ENCODE measurements at regions not wholly inside any gene's neighbourhood (a gene's known extent, or its start where the extent isn't known, plus 50 kb on each side); places are given as distances from the start of the nearest gene placed in this dataset.

- DNase-seq, result no peak
These were observed 254.9 kb upstream of the EGLN3 start for GRCh38 chr14:34205799-34206198.

DNA sequence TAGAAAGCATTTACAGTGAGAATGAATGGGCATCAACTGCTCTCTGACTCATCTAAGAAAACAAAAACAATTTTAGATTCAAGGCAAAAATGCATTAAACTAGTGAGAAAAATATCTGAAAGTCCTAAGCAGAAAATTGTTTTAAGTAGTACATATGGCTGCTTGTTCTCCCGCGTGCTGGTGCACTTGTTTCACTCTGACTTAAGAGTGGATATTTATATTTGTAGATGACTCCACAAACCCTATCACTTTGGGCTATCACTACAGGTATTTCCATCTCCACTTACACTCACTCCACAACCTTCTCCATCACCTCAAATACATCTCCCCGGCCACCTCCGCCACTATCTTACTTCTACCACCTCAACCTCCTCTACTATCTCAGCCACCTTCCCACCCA, 253.9 kb upstream of the EGLN3 start:
- DNase-seq, result no peak

DNA sequence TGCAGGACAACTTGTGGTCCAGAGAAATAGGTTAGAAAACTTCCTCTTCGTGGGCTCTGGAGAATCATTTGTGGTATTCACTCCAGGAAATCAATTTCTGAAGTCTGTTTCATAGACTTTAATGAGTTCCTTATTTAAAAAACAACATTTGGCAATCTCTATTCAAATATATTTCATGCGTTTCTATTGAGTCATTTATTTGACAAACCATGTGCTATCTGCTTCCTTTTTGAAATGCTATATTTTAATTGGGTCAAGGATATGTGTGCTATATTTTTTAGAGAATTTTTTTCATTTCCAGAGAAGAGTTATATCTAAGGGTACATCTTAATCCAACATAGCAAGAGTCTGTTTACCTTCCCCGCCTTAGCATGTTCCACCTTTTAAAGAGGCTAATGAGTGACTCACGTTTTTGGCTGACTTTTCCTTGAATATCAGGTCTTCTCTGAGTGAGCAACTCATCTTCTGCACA, 252.4 kb upstream of the EGLN3 start:
- DNase-seq, result no peak

GRCh38 chr14:34201909-34202637, 251.2 kb upstream of the EGLN3 start:
- DNase-seq, result no peak

- peak; percentile 51 for DNase-seq
These were observed 248.7 kb upstream of the EGLN3 start for GRCh38 chr14:34199585-34199984.

DNA sequence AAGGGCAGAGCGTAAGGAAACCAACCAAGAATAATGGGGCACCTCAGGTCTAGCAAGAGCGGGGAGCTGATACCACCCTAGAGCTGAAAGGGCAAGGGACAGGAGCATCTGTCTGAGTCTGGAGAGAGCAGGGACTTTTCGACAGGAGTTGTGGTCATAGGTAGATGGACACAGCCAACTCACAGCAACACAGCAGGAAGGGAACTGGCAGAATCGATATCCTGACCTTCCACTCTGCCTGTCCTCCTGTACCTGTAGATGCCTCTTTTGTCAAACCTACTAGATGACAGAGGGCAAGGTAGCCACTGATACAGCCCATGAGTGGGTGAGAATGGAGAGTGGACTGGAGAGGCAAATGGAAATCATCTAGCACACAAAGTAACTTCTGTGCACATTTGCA, 247.2 kb upstream of the EGLN3 start:
- DNase-seq, result no peak

GRCh38 chr14:34195964-34196363, 245.1 kb upstream of the EGLN3 start:
- no peak for DNase-seq

DNA sequence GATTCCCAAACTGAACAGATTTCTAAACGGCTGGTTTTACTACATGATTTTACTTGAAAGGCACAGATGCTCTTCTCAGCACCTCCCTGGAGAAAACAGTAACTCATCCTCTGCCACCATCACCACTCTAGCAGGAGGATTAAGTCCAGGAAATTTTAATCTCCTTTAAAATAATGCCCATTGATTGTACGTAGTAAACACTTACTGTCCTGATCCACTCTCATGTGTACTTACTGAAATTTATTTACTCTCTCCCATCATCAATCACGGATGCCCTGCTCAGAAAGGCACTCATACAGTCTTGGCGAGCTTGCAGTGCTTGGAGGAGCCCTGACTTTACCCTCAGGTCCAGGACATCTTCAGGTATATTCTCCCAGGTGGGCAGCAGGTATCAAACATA, 239.8 kb upstream of the EGLN3 start:
- DNase-seq, result no peak

GRCh38 chr14:34189866-34190265, 239.0 kb upstream of the EGLN3 start:
- no peak for DNase-seq

- DNase-seq, result no peak
These were observed 236.7 kb upstream of the EGLN3 start for GRCh38 chr14:34187519-34188044.

- DNase-seq, result no peak
These were observed 236.2 kb upstream of the EGLN3 start for GRCh38 chr14:34187061-34187460.

DNA sequence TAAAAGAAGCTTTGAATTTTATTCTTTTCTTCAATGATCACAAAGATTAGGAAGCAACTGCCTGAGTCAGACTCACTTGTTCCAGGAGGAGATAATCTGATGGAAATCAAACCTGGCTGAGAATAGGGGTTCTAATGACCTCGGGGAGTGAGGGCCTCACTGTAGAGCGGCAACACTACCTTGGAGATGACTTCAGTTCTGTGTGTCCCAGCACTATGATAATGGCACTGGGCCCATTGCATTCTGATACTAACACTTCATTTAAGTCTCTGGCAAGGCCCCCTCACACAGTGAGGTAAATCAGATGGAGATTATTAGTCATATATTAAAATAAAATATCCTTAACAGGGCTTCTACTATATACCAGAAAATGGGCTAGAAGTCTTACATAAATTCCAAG, 233.3 kb upstream of the EGLN3 start:
- DNase-seq, result no peak

GRCh38 chr14:34183478-34183877, 232.6 kb upstream of the EGLN3 start:
- no peak for DNase-seq

DNA sequence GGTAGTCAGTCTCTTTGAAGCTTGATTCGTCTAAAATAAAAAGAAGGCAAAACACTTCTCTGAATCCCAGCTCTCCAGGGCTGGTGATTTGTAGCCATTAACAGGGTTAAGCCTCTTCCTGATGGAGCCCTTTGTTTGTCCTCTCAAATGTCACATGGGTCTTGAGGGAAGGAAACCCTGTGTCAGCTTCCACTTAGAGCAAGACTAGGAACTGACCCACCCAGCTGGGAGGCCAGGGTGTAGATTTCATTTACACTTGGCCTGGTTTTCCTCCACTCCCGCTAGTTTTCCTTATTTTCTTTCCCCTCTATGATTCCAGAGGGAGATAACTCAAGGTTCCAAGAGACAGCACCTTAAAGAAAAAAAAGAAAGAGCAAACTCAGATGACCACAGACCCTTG, 230.5 kb upstream of the EGLN3 start:
- no peak for DNase-seq

DNA sequence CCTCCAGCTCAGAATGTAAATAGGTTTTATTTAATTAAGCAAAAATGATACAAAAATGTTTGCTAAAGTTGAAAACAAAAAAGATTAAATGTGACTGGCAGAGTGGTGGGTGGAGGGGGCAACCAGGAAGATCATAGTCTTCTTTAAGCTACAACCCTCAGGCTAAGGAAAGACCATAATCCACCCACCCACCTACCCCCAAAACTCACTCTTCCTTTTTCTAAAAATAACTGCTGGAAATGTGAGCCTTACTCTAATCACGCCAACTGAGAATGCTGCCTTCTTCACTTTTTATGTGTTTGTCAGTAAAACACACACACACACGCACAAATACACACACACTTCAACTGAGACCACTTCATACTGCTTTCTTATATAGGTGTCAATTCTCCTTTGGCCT, 230.0 kb upstream of the EGLN3 start:
- DNase-seq, result no peak

GRCh38 chr14:34180434-34180833, 229.6 kb upstream of the EGLN3 start:
- no peak for DNase-seq

GRCh38 chr14:34179727-34180126, 228.9 kb upstream of the EGLN3 start:
- no peak for DNase-seq

DNA sequence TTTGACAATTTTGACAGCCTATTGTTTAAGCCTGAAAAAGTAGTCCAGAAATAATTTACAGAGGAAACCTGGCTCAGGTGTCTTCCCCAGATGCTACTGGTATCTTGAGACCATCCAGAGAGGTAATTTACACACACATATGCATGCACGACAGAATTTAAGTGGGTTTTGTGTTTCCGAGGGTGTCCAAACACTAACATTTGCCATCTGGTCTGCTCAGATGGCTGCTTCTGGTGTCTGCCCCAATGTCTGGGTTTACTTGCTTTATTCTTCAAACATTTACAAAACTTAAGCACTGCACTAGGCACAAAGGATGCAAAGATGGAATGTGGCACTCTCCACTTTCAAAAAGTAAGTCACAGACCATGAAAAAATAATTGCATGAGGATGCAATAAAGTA, 226.6 kb upstream of the EGLN3 start:
- no peak for DNase-seq

GRCh38 chr14:34175574-34175973, 224.7 kb upstream of the EGLN3 start:
- DNase-seq, result no peak

DNA sequence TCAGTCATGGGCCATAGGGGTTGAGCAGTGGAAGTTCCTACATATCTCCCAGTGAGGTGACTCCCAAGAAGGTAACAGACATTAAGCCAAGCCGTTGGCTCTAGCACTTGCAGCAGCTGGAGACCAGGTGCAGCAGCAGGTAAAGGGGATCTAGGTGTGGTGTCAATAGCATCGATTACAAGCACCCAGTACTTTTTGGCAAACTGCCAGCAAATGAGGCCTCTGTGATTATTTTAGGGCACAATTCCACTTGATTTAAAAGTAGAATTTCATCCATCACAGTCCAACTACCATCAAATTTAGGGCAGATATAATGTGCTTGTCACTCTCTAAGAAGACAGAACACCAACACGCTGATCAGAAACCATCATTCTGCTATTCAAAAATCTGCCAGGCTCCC, 224.1 kb upstream of the EGLN3 start:
- DNase-seq, result no peak

GRCh38 chr14:34173916-34174315, 223.0 kb upstream of the EGLN3 start:
- no peak for DNase-seq

DNA sequence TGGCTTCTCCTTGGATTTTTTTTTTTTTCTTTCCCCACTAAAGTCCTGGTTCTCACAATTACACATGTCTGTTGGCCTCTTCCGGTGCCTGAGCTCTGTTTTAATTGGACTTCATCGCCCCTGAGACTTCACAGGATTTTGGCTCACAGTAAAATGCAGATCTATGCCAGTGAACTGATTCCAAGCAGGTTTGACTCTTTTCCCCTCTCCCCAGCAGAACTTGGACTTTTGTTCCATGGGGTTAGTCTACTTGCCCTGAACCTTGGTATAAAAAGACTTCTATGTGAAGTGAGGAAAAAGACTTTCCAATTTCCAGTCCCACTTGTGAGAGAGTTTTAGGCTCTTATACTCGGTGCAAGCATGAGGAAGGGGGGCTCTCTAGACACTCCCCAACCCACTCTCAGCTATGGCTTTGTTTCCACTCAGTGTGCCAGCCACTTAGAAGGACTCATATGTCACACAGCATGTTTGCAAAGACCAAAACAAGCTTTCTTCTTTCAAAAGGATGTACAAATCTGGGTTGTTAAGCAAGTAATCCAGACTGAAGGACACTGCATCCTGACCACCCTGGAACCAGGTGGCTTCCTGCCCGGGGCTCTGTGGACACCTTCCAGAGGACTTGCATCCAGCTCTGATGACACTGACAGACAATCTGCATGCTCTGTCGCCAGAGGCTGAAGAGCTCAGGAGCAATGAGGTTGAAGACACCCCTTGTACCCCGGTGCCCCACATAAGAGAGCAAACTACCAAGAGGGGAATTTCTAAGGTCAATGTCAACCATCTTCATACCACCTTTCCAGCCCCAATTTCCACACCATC, 221.9 kb upstream of the EGLN3 start:
- no peak for DNase-seq

DNA sequence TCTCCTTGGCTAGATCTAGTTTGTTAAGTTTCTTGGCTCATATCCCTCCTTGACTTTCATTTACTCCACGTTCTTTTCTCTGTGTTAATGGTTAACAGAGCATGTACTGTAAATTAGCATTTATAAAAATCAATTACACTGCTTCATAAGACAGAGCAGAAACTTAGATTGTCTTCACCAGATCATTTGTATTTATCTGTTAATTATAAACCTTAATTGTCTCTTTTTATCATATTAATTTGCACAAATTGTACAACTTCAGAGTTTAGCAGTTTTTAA, 221.2 kb upstream of the EGLN3 start:
- DNase-seq, result no peak

DNA sequence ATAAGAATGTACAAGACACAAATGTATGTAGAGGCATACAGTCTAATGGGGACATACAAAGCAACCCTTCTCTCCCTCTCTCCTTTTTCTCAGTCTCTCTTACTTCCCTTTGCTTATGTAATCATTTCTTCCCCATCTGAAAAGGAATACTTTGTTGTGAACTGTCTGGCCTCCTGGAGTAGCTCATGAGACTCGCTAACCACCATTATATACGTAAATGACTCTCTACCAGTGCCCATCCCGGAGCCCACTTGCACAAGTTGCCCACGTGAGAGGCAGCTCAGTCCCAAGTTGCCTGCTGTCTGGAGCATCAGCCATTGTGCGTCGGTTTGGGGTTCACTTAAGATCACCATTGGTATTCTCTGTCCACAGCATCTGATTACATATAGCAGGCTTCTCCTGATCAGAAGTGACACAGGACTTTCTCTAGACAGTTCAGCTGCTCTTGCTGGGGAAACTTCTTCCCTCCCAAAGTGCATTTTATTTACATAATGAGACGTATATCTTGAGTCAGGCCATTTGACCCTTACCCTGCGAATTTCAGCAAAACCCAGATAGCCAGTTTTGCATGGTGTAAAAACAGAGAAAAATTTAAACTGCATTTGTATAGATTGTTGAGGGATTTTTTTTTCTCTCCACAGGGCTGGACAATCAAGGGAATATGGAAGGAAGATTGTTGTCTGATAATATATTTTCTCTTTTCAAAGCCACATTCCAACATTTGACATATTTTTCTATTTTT, 220.7 kb upstream of the EGLN3 start:
- DNase-seq, result no peak
